Fibroblast of pulmonary artery (primary cell): ENCODE measurements at regions not wholly inside any gene's neighbourhood (a gene's known extent, or its start where the extent isn't known, plus 50 kb on each side); places are given as distances from the start of the nearest gene placed in this dataset.

Experiments
- DNase-seq: peaks from one replicate; pipeline ENCODE4 v3.0.0-alpha.2; 2010; ENCODE audit warnings: low read depth
- H3K4me3 ChIP-seq: replicated peaks from 2 replicates; pipeline ENCODE4 v1.5.1; 2011; ENCODE audit warnings: low read depth, mild to moderate bottlenecking, control low read depth, low read length, moderate library complexity
- TF ChIP-seq, protein P1 (sequence below): IDR thresholded peaks from 2 replicates; pipeline ENCODE4 v1.5.1; 2011; ENCODE audit warnings: mild to moderate bottlenecking, control low read depth, low read length, inconsistent platforms; ENCODE audit errors: missing control alignments

- TF ChIP-seq, protein P1, sequence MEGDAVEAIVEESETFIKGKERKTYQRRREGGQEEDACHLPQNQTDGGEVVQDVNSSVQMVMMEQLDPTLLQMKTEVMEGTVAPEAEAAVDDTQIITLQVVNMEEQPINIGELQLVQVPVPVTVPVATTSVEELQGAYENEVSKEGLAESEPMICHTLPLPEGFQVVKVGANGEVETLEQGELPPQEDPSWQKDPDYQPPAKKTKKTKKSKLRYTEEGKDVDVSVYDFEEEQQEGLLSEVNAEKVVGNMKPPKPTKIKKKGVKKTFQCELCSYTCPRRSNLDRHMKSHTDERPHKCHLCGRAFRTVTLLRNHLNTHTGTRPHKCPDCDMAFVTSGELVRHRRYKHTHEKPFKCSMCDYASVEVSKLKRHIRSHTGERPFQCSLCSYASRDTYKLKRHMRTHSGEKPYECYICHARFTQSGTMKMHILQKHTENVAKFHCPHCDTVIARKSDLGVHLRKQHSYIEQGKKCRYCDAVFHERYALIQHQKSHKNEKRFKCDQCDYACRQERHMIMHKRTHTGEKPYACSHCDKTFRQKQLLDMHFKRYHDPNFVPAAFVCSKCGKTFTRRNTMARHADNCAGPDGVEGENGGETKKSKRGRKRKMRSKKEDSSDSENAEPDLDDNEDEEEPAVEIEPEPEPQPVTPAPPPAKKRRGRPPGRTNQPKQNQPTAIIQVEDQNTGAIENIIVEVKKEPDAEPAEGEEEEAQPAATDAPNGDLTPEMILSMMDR: no peak
- DNase-seq: no peak
- no peak overlapping the region for H3K4me3 ChIP-seq
Measured at GRCh38 chr15:95837341-95838004, 493.0 kb upstream of the NR2F2 start.

GRCh38 chr15:95839367-95839782 is 491.1 kb upstream of the NR2F2 start:
- H3K4me3 ChIP-seq: no peak overlapping the region
- peak; percentile 40 for DNase-seq
- TF ChIP-seq, protein P1: no peak

GRCh38 chr15:95840004-95840403 is 490.5 kb upstream of the NR2F2 start:
- DNase-seq: peak; percentile 80
- TF ChIP-seq, protein P1: no peak
- no peak overlapping the region for H3K4me3 ChIP-seq

GRCh38 chr15:95840855-95841254 is 489.6 kb upstream of the NR2F2 start:
- no peak for DNase-seq
- no peak overlapping the region for H3K4me3 ChIP-seq
- TF ChIP-seq, protein P1: no peak

DNA sequence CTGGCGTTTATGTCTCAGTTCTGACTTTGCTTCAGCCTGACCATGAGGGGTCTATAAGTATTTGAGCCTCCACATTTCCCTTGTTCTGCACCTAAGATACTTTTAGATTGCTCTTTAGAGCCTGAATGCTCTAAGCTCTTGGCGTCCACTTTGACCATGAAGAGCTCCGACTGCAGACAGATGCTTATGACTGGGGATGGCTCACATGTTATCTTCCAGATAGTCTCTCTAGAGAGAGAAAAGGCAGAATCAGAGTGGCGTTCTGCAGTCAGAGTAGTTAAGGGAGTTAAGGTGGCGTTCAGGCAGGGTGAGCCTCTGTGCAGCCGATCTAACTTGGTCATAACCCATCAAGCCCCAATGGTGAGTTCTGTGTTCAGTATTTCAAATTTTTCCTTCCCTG is 487.9 kb upstream of the NR2F2 start:
- TF ChIP-seq, protein P1: no peak
- H3K4me3 ChIP-seq: no peak overlapping the region

GRCh38 chr15:95843241-95843910 is 487.1 kb upstream of the NR2F2 start:
- H3K4me3 ChIP-seq: no peak overlapping the region
- DNase-seq: peak; percentile 40
- TF ChIP-seq, protein P1: no peak

More for the DNA sequence above, 487.9 kb upstream of the NR2F2 start:
- DNase-seq: no peak
